GM12892 (cell line): ENCODE measurements at regions not wholly inside any gene's neighbourhood (a gene's known extent, or its start where the extent isn't known, plus 50 kb on each side); places are given as distances from the start of the nearest gene placed in this dataset.

ENCODE experiments used
- POLR2A ChIP-seq: IDR thresholded peaks from 2 replicates; pipeline ENCODE4 v1.6.1; 2011; ENCODE audit warnings: low read depth, low read length, control low read depth
- POLR2AphosphoS5 ChIP-seq: IDR thresholded peaks from 2 replicates; pipeline ENCODE4 v1.6.1; 2011; ENCODE audit warnings: low read depth, low read length, control low read depth
- TAF1 ChIP-seq: IDR thresholded peaks from 2 replicates; pipeline ENCODE4 v1.6.1; 2011; ENCODE audit warnings: low read depth, mild to moderate bottlenecking, control low read depth, low read length, borderline replicate concordance

DNA sequence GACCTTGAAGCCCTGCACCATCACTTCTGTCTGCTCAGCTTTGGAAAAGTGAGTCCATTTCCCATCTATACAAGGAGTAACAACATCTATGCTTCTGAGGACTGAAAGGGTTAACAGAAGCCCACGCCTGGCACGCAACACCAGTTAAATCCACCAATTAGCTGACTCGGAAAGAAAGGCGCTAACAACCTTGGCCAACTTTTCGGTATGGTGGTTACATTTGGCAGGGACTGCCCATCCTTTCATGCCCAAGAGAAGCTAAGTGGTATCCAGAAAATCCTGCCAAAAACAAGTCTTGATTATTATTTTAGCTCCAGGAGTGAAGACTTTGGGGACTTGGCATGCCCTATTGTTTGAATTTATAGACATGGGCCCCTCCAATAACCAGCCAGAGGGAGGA, 202.3 kb upstream of the RPL38 start:
- TF ChIP-seq POLR2A (no peak), POLR2AphosphoS5 (no peak), TAF1 (no peak)
